ENCODE measurements at regions not wholly inside any gene's neighbourhood (a gene's known extent, or its start where the extent isn't known, plus 50 kb on each side); places are given as distances from the start of the nearest gene placed in this dataset.

GRCh38 chr2:122112216-122113005 lies 357.0 kb downstream of the TSN start:
- DNase-seq (ENCODE audit: low spot score): no peak

GRCh38 chr2:122114421-122114820 lies 359.0 kb downstream of the TSN start:
- no peak for DNase-seq (ENCODE audit: low spot score)

GRCh38 chr2:122117371-122117770 lies 361.9 kb downstream of the TSN start:
- DNase-seq (ENCODE audit: low spot score): no peak

DNA sequence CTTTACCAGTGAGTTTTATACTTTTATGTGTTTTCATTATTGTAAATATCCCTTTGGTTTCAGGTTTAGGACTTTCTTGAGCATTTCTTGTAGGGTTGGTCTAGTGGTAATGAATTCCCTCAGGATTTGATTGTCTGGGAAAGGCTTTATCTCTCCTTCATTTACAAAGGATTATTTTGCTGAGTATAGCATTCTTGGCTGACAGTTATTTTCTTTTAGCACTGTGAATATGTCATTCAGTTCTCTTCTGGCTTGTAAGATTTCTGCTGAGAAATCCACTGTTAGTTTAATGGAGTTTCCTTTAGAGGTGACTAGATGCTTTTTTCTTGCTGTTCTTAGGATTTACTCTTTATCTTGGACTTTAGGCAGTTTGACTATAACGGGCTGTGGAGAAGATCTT lies 373.9 kb downstream of the TSN start:
- no peak for DNase-seq (ENCODE audit: low spot score)

DNA sequence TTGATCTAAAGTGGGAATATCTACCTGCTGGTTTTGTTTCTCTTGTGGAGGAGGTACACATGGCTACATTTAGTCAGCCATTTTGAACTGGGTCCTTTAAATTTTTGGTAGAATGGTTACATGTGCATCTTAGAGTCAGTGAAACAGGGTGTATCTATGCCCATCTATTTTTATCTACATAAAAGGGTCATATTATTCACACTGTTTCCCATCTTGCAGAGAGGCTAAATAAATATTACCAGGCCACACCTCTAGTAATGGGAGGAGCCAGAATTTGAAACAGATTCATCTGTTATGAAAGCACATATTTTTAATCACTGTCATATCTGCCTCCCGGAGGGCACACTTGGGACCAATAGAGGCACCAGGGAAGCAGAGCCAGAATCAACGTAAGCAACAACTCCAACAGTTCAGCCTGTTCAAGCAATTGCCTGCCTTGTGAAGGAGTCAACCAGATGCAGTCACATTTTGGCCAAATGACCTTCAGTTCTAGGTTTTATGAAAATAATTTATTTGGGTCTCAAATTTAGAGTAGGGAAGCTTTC lies 376.8 kb downstream of the TSN start:
- DNase-seq (ENCODE audit: low spot score): no peak

DNA sequence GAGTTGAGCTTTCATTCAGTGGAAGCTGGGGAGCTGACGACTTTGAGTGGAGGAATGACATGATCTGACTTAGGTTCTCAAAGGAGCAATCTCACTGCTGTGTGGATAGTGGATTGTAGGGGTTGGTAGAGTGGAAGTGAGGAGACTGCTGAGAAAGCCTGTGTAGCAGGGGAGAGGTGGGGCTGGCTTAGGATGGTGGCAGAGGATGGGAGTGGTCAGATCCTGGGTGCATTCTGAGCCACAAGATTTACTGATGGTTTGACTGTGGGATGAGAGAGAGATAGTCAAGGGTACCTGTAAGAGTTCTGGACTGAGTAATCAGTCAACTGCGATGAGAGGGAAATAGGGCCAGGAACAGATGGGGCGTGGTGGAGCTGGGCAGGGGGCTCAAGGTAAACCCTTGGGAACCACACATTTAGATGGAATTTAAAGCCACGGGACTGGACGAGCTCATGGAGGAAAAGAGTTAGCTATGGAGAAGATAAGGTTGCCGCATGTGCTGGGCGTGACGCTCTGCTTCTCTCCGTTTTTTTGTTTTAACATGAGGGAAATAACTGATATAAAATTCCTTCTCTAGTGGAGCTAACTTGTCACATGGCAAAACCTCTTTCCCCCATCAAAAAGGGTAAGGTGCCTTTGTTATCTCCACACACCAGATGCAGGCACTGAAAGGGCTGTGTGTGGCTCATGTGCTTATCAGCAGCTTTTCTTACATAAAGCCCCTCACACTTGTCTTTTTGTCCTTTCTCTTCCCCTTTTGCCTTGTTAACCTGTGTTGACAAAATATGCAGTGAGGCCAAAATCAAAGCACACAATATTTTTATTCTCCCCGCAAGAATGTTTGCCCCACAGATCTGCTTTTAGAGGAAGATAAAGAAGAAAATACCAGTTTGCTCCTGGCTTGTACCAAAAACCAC lies 379.8 kb downstream of the TSN start:
- no peak for DNase-seq (ENCODE audit: low spot score)

GRCh38 chr2:122136056-122136455 lies 380.6 kb downstream of the TSN start:
- no peak for DNase-seq (ENCODE audit: low spot score)

DNA sequence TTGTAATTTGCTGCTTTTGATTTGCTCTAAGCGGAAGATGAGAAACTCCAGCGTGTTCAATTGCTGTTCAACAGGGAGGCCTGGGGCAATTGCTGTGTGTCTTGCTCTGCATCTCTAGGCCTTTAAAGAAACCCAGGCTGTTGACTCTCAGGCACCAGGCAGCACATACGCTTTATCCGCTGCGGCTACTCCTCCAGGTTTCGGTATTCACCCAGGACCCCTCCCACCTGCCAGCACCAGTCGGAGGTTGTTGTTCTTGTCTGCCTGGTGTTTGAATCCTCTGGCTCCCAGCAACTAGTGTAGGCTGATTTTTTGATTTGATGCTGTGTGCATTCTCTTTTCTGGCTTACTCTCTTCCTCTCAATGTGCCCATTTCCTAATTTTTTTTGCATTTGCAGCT lies 383.1 kb downstream of the TSN start:
- no peak for DNase-seq (ENCODE audit: low spot score)

DNA sequence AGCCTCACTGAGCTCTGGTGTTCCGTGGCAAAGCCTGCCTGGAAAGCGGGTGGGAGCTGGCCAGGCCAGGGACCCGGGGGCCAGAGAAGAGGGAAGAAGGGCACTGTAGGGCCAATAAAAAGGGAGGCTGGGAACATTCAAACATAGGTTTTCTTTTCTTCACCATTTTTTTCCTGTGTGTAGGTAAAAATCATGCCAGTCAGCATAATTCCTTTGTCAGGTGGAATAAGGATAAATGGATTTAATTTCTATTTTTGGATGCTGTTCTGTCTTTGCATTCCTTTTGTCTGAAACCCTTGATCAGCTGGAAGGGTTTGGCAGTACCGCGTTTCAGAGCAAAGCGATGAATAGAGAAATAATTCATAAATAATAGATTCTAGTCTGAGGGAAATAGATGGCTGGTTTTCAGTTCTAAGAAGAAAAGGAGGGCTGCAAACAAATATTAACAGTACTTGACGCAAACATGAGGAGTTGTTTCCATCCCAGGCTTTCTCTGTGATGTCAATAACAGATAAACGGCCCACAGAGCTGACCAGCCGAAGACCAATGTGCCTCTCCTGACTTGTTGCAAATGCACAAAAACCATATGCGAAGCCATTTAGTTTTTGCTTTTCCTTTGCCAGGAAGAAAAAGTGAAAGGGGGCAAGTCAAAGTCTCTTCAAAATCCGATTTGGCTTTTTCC lies 384.4 kb downstream of the TSN start:
- no peak for DNase-seq (ENCODE audit: low spot score)

- no peak for DNase-seq (ENCODE audit: low spot score)
Observed at GRCh38 chr2:122144884-122145283, 389.4 kb downstream of the TSN start.

DNA sequence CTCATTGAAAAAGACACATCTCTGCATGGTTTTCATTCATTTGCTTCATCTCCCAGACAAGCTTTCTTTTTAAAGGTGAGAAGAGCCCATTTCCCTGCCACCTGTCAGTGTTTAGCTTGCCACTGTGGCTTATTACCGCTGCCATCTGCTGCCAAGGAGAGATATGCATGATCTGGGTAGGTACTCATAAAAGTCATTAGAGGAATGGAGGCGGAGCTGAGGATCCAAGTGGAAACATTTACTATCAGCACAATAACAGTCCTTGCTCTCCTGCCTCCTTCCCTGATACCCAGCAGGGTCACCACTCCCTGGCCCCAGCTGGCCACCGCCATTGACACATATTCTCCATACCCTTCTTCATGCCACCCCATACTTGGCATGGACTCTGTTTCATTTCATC lies 390.4 kb downstream of the TSN start:
- no peak for DNase-seq (ENCODE audit: low spot score)

DNA sequence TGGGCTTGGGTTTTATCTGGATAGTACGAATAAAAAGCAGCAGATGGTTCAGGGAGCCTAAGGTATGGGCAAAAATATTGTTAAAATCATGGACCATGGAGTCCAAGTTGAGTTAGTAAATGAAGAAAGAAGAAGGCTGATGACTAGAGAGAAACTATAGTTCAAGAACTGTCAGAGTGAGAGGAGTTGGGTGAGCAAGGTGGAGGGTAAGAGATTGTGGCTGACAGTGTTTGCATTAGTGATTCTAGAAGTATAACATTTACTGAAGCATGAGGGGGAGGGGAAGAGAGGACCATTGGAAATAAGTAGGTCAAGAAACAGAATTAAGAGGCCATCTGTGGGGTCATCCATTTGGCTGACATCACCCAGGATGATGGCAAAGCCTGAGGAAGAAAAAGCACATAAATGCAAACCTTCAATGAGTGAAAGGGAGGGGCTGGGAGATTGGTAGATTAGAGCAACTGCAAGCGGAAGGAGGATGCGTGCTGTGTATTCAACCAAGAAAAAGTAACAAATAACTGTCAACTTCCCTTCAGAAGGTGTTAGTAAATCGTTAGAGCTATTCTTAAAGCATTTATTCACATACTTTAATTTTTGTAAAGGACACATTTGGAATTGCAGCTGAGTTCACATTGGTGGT lies 392.8 kb downstream of the TSN start:
- no peak for DNase-seq (ENCODE audit: low spot score)

GRCh38 chr2:122150524-122151280 lies 395.3 kb downstream of the TSN start:
- no peak for DNase-seq (ENCODE audit: low spot score)

- DNase-seq (ENCODE audit: low spot score): no peak
Observed at GRCh38 chr2:122152571-122152970, 397.1 kb downstream of the TSN start.

DNA sequence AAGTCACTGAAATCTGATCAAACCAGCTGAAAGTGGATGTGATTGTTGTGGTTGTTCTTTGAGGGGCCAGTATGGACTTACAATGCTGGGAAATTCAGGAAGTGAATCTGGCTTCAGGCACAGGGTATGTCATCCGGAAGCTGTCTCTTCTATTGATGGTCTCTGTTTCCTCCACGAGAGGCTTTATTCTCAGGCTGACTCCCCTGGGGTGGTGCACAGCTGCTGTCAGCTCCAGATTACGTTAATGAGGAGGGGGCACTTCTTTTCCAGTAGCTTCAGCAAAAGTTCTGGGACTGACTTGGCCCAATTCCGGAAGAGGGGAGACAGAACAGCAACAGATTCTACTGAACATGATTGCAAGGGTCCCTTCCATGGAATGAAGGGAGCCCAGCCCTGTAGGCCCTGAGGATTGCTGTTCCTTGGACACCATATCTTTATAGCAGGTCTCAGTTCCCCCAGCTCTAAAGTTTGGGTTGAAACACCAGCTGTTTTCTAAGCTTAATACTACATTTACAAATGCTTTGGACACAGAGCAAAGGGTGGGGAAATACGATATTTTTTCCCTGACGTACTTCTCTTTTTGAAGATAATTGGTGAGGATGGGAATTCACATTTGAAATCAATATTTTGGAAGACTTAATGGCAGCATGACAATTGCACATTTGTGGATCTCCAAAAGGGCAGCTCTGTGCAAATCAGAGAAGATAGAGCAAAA lies 400.9 kb downstream of the TSN start:
- DNase-seq (ENCODE audit: low spot score): no peak

DNA sequence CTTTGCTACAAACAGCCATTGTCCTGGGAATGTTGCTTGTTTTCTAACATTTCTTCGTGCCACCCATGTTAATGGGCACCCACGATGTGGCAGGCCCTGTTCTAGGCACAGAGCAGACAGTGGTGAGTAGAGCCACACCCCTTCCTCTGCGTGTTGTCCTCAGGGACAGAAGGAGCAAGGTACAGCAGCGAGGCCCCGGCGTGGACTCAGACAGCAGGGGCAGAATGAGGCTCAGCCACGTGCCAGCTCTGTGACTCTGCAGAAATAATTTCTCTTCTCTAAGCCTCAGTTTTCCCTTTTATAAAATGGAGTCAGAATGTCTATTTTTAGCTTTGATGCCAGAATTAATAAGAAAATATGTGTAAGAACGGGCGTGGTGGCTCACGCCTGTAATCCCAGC lies 401.7 kb downstream of the TSN start:
- DNase-seq (ENCODE audit: low spot score): no peak

DNA sequence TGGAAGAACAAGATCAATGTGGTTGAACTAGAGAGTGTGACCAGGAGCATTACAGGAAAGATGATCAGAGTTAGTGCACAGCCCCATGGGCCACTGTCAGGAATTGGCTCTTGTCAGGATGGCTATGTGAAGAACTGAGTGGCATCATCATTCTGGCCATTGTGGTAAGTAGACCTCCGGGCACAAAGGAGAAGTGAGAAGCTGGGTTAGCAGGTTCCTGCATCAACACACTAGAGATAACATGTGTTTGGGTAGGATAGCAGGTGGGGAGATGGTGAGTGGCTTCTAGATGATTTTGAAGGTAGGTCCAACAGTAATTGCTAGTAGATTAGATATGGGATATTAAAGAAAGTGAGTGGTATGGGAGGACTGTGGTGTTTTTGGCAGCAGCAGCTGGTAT lies 408.2 kb downstream of the TSN start:
- no peak for DNase-seq (ENCODE audit: low spot score)

- DNase-seq (ENCODE audit: low spot score): no peak
Observed at GRCh38 chr2:122164964-122165363, 409.5 kb downstream of the TSN start.

DNA sequence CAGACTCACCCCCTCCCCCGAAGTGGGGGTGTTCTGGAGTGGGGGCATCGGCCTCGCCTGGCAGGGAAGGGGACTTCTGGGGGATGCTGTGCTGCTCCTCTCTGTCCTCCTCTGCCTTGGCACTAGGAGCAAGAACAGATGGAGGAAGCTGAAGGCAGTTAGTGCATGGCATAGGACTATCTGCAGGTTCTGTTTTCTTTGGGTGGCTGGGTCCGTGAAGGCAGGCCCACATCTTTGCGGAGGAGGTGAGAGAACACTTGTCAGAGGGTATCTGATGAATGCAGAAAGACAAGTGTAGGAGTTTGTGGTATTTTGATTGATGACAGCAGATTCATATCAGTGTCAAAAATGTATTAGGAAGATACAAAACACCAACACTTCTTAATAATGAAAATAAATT lies 411.4 kb downstream of the TSN start:
- DNase-seq (ENCODE audit: low spot score): no peak

GRCh38 chr2:122167515-122167914 lies 412.1 kb downstream of the TSN start:
- DNase-seq (ENCODE audit: low spot score): no peak

DNA sequence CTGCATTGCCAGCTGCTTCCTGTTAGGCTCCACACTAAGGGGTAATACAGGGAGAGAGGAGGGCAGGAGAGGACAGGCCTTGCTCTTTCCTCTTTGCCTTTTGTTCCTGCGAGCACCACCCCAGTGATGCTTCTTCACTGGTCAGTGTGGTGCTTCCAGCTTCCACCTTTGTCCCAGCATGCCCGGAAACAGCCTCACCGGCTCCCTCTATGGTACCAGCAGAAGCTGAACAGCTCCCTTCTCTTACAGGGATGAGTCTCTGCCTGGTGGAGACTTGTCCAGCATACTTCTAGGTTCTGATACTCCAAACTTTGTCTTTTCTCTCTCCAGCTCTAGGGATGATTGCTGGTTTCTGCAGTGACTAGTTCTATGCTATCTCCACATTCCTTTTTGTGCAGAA lies 413.3 kb downstream of the TSN start:
- no peak for DNase-seq (ENCODE audit: low spot score)
